CD4-positive, alpha-beta T cell treated with Interleukin-15 for 1 hour (primary cell): ENCODE measurements at regions not wholly inside any gene's neighbourhood (a gene's known extent, or its start where the extent isn't known, plus 50 kb on each side); places are given as distances from the start of the nearest gene placed in this dataset.
"Not testable (repeated sequence)": the region's sequence is repeated elsewhere in the genome, so short reads cannot be mapped to it uniquely, and the experiment has no call there.

Experiments
- DNase-seq: peaks from one replicate; pipeline ENCODE4 v3.0.0-alpha.2; 2020

GRCh38 chr1:244106837-244107493 lies 55.9 kb downstream of the ZBTB18 start:
- DNase-seq = no peak

GRCh38 chr1:244111027-244111426 lies 59.9 kb downstream of the ZBTB18 start:
- no peak for DNase-seq

DNA sequence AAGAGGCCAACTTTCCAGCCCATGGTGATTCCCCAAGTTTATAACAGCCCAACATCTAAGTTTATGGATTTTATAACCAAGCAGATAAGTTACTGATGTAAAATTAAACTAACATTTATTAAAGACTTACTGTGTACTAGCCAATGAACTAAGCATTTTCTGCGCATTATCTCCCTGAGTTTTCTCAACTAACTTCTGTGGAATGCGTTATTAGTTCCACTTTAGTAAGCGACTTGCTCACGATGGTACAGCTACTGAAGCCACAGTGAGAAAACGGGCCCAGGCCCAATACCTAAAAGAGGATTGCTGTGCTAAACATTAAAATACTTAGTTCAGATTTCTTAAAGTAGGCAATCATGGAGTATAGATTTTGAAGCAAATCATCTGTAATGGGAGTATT lies 61.0 kb downstream of the ZBTB18 start:
- no peak for DNase-seq

DNA sequence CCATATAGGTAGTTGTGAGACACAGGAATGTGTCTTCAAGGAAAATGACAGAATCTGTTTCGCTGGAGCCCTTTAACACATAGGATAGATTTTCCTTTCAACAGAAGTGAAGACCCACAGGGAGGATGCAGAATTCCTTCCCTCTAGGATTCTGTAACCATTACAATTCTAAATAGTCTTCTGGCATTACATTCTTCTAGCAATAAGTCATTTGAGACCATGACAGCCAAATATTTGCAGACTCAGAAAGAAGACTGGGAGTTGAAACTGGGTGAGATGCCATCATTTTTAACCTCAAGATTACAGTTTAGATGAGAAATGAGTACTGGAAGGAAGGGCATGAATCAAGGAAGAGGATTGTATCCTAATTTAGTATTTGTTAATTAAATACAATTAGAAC lies 61.6 kb downstream of the ZBTB18 start:
- no peak for DNase-seq

- DNase-seq = no peak
Measured at GRCh38 chr1:244113532-244114320, 62.6 kb downstream of the ZBTB18 start.

DNA sequence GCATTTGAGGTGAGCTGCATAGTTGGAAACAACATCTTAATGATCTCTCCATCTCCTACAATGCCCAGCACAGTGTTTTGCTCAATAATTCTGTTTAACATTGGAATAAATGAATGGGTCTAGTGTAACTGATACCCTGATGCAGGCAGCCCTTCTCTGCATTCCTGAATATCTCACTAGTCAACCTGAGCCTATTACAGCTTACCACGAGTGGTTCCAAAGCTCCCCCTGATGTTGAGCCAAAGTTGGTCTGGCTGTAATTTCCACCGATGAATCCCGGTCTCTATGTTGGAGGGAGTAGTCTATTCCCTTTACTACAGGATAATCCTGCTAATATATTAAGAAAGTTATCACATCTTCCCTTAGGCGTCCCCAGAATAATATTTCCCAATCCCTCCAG lies 63.8 kb downstream of the ZBTB18 start:
- DNase-seq = no peak

DNA sequence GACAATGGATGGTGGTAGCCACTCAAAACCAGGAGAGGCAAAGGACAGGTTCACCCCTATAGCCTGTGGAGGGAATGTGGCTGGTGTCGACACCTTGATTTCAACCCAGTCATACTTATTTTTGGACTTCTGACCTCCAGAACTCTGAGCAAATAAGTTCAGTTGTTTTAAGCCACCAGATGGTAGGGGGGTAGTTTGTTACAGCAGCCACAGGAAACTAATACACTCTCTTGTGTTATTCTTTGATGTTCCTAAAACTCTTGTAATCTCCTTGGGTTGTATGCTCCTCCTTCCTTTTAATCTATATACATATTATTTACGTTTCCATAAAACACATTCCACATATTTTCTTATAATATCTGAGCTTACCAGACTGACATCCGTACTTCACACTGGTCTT lies 65.9 kb downstream of the ZBTB18 start:
- no peak for DNase-seq

DNA sequence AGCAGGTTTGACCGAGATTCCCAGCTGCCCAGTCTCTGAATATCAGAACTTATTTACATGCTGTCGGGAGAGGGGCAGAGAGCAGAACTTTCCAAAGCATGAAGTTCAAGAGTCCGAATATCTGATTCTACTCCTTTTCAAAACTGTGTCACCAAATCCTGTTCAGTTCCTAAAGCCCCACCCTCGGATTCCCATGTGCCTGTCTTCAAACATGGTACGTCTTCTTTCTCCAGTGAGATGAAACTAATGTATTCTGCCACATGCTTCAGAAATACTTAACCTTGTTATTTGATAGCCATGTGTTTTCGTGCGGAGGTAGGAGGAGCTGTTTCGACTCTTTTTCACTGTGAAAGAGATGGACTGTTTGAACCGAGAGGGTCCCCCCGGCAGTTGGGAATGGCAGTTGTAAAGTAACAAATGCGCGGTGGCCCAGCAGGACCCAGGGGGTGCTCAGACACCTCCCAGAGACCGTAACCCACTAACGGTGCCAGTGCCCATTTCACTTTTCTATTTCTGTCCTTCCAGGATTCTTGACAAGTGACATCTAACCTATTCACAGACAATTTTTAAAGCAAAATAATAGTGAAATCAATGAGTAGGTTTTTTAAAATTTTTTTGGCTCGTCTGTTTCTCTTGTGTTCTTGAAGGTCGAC lies 67.2 kb downstream of the ZBTB18 start:
- DNase-seq = no peak

DNA sequence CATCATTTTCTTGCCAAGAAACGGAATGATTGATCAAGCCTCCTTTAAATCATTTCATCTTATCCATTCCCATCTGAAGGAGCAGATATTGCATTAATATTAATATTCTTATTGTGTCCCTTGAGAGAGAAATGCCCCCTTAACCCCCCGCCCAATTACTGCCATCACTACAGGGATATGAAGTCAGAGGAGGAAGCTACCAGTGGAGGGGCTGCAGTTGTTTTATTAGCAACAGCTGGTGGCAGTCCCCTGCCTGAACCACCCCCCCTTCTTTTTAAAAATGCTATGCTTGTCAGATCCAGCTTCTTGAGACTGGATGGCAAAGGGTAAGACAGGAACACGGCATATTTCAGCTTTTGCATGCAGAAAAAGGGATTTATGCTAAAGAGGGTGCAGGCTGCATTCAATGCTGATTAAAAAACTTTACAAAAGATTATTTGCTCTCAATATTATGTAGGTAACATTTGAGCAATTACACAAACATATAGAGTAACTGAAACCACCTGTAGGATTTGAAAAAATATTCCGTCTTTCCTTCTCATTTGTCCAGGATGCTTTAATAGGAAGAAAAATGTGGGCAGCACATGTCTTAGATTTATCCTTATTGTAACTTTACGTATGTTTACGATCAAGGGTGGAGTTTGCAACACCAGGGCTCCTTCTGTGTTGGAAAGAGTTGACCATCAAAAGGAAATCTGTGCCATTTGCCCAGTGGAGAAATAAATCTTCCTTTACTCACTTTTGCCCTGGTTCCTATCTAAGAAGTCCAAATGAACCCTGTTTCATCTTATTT lies 77.7 kb downstream of the ZBTB18 start:
- DNase-seq = no peak

DNA sequence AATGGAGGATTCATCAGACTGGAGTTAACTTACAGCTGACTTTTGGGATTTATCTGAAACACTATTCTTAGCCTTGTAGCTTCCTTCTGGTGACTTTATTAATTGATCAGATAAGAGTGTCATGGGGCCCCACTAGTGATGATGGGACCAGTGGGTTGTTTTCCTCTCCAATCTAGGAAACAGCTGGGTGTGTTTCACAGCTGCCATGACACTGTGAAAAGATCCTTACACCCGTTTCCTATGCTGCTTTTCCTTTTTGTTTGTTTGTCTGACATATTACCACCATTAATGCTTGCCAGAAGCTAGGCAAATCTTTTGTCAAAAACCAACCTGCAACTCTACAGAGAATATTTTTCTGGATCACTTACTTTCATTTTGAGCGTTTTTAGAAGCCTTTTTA lies 86.2 kb downstream of the ZBTB18 start:
- DNase-seq = no peak

DNA sequence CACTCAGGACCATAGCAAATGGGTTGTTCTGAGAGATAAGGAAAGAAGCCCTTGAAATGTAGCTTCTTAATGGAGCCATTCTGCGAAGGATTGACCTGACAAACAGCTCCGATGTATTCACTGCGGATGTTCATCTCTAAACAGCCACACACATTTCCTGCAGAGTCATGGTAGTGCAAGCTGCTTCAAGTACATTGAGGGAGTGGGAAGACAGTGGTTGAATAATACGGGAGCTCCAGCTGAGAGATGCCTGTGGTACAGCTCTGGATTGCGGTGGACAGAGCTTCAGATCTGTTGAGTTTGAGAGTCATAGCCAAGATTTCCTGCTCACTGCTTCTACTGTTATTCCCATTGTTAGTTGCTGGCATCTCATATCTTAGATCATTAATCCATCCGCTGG lies 86.6 kb downstream of the ZBTB18 start:
- DNase-seq = no peak

GRCh38 chr1:244138399-244138798 lies 87.3 kb downstream of the ZBTB18 start:
- no peak for DNase-seq

DNA sequence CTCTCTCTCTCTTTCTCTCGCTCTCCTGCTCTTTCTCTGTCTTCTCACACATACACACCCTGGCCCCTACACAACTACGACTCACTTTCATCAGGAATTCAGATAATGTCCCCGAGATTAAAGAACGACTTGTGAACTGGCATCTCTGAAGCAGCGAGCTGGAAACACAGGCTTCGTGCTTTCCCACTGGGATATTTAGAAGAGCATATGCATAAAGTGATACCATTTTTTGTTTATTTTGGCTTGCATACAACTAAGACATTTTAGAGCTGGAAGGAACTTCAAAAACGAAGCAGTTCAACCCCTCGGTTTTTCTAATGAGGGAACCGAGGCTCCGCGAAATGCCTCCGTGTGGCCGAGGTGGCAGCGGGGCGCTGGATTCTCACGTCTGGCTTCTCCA lies 88.6 kb downstream of the ZBTB18 start:
- DNase-seq = no peak

GRCh38 chr1:244140420-244140819 lies 89.3 kb downstream of the ZBTB18 start:
- no peak for DNase-seq

DNA sequence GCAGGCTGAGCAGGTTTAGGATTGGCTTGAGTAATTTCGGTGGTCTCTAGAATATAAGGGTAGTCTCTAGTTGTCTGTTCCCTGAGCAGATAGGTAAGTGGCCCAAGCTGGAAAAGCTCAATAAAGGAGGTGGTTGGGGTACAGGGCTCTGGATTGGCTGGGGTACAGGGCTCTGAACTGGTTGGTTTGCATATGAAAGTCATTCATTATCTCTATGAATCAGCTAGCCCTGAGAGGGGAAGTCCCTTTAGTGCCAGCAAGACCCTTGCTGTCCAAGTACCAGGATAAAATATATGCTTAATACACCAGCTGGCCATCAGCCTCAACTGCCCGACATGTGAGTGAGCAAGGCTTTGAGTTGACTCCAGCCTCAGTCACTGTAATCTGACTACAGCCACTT lies 93.0 kb downstream of the ZBTB18 start:
- no peak for DNase-seq

DNA sequence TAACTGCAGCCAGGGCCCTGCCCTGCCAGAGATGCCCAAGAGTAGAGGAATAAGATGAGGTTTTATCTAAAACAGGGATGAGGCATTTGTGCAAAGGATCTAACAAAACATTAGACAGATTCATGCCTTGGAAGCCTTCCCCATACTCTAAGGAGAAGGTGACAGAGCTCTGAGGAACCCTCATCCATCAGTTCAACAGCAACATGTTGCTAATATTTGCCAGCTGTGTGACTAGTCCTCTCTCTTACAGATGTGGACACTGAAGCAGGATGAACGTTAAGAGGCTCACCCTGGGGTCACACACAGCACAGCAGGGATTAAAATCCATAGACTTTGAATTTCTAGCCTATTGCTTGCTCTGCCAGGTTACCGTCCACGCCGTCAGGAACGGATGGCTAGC lies 99.0 kb downstream of the ZBTB18 start:
- DNase-seq = no peak

- DNase-seq = no peak
Measured at GRCh38 chr1:244150665-244151064, 99.6 kb downstream of the ZBTB18 start.

DNA sequence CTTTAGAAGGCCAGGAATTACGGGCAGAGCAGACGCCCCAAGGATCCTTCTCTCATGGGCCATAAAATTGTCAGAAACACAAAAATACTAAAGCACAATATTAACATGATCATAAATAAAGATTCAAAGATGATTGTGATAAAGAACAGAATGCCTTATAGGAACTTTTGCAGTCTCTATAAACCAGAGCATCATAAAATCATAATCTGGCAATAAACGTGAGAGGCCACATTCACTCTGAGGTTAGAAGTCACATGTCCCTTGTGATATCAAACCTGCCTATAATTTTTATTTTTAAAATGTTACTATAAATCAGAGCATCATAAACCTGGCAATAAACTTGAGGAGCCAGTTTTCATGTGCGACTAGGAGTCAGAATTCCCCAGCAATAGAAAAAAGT lies 100.5 kb downstream of the ZBTB18 start:
- DNase-seq = no peak

- no peak for DNase-seq
Measured at GRCh38 chr1:244154508-244154871, 103.4 kb downstream of the ZBTB18 start.

DNA sequence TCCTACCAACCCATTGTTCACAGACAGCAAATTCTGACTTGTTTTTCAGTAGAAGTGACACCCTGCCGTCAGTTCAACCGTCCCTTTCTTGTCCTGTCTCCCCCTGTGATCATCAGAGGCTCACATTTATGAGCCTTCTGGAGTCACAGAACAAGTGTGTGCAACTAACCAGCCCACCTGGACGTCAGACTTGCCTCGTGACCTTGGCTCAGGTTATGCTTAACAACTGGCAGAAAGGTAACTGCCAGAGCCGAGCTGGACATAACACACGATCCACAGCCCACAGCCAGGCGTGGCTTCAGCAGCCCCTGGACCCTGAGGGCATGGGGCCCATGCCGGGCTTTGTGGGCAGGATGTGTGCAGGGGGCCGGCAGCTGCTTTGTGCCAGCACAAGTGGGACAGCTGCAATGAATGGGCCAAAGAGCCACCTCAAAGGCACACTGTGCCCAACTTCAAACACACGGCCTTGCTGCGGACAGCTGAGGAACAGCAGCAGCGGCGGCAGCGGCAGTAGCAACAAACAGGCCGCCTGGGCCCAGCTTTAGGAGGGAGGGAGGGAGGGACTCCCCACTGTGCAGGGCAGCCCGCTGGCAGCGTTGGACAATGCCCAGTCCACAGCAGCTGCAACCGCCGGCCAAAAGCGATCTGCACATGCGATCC lies 103.9 kb downstream of the ZBTB18 start:
- no peak for DNase-seq

- no peak for DNase-seq
Measured at GRCh38 chr1:244155661-244156060, 104.6 kb downstream of the ZBTB18 start.

GRCh38 chr1:244156617-244157016 lies 105.5 kb downstream of the ZBTB18 start:
- not testable (repeated sequence) for DNase-seq
